ENCODE measurements at regions not wholly inside any gene's neighbourhood (a gene's known extent, or its start where the extent isn't known, plus 50 kb on each side); places are given as distances from the start of the nearest gene placed in this dataset.
"Not testable (repeated sequence)": the region's sequence is repeated elsewhere in the genome, so short reads cannot be mapped to it uniquely, and the experiment has no call there.

DNA sequence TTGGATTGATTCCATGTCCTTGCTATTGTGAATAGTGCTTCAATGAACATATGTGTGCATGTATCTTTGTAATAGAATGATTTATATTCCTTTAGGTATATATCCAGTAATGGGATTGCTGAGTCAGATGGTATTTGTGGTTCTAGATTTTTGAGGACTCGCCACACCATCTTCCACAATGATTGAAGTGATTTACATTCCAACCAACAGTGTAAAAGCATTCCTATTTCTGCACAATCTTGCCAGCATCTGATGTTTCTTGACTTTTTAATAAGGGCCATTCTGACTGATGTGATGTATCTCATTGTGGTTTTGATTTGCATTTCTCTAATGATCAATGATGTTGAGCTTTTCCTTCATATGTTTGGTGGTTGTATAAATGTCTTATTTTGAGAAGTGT, 437.9 kb downstream of the IRX1 start:
- TF ChIP-seq, protein P1, sequence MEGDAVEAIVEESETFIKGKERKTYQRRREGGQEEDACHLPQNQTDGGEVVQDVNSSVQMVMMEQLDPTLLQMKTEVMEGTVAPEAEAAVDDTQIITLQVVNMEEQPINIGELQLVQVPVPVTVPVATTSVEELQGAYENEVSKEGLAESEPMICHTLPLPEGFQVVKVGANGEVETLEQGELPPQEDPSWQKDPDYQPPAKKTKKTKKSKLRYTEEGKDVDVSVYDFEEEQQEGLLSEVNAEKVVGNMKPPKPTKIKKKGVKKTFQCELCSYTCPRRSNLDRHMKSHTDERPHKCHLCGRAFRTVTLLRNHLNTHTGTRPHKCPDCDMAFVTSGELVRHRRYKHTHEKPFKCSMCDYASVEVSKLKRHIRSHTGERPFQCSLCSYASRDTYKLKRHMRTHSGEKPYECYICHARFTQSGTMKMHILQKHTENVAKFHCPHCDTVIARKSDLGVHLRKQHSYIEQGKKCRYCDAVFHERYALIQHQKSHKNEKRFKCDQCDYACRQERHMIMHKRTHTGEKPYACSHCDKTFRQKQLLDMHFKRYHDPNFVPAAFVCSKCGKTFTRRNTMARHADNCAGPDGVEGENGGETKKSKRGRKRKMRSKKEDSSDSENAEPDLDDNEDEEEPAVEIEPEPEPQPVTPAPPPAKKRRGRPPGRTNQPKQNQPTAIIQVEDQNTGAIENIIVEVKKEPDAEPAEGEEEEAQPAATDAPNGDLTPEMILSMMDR (IDR thresholded peaks at IDR 0.05; ENCODE audit: insufficient read depth, low read length): not testable (repeated sequence)
- TF ChIP-seq GABPA (IDR thresholded peaks at IDR 0.05; ENCODE audit: low read depth); POLR2AphosphoS5 (IDR thresholded peaks at IDR 0.05; ENCODE audit: low read depth); SPI1 (IDR thresholded peaks at IDR 0.05; ENCODE audit: borderline replicate concordance, low read depth): not testable (repeated sequence)
- TF ChIP-seq, protein P2, sequence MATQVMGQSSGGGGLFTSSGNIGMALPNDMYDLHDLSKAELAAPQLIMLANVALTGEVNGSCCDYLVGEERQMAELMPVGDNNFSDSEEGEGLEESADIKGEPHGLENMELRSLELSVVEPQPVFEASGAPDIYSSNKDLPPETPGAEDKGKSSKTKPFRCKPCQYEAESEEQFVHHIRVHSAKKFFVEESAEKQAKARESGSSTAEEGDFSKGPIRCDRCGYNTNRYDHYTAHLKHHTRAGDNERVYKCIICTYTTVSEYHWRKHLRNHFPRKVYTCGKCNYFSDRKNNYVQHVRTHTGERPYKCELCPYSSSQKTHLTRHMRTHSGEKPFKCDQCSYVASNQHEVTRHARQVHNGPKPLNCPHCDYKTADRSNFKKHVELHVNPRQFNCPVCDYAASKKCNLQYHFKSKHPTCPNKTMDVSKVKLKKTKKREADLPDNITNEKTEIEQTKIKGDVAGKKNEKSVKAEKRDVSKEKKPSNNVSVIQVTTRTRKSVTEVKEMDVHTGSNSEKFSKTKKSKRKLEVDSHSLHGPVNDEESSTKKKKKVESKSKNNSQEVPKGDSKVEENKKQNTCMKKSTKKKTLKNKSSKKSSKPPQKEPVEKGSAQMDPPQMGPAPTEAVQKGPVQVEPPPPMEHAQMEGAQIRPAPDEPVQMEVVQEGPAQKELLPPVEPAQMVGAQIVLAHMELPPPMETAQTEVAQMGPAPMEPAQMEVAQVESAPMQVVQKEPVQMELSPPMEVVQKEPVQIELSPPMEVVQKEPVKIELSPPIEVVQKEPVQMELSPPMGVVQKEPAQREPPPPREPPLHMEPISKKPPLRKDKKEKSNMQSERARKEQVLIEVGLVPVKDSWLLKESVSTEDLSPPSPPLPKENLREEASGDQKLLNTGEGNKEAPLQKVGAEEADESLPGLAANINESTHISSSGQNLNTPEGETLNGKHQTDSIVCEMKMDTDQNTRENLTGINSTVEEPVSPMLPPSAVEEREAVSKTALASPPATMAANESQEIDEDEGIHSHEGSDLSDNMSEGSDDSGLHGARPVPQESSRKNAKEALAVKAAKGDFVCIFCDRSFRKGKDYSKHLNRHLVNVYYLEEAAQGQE (IDR thresholded peaks at IDR 0.05; ENCODE audit: insufficient replicate concordance, low read depth): not testable (repeated sequence)
